Heart right ventricle (tissue), 16 donors: ENCODE measurements at regions not wholly inside any gene's neighbourhood (a gene's known extent, or its start where the extent isn't known, plus 50 kb on each side); places are given as distances from the start of the nearest gene placed in this dataset.

Experiments used
- ATAC-seq, 8 donors: fragments of 200-7000 bp; cut with Tn5 transposase; one replicate each; pipeline ENCODE4 v1.9.1; 2020; ENCODE audit warnings: mild to moderate bottlenecking in 8 of 8, moderate library complexity in 8 of 8, moderate number of reproducible peaks in 1 of 8
- DNase-seq, 2 donors: peaks; one replicate each; pipeline ENCODE4 v3.0.0-alpha.2; 2020
- H3K27ac ChIP-seq, 10 donors: fragments of 200-600 bp; sonication (generic) in 2 of 10; one replicate each; pipeline versions ENCODE4 v1.5.0 to v1.8.0; 2020 to 2022; ENCODE audit warnings: mild to moderate bottlenecking in 3 of 10
- H3K27me3 ChIP-seq, 7 donors: fragments of 200-600 bp; one replicate each; pipeline ENCODE4 v1.8.0; 2021 to 2022; ENCODE audit warnings: mild to moderate bottlenecking in 2 of 7
- H3K36me3 ChIP-seq, 9 donors: fragments of 200-600 bp; sonication (generic) in 1 of 9; one replicate each; pipeline versions ENCODE4 v1.5.0 to v1.8.0; 2020 to 2022; ENCODE audit warnings: mild to moderate bottlenecking in 2 of 9
- H3K4me1 ChIP-seq, 9 donors: fragments of 200-600 bp; sonication (generic) in 1 of 9; one replicate each; pipeline versions ENCODE4 v1.5.0 to v1.8.0; 2020 to 2022; ENCODE audit warnings: mild to moderate bottlenecking in 4 of 9
- H3K4me3 ChIP-seq, 10 donors: fragments of 200-600 bp; sonication (generic) in 2 of 10; one replicate each; pipeline versions ENCODE4 v1.5.0 to v1.8.0; 2020 to 2022; ENCODE audit warnings: mild to moderate bottlenecking in 7 of 10, moderate library complexity in 2 of 10
- H3K9me3 ChIP-seq, 11 donors: fragments of 200-600 bp in 10 of 11; sonication (generic) in 2 of 11; one replicate each; pipeline versions ENCODE4 v1.5.0 to v1.8.0; 2013 to 2022; ENCODE audit warnings: mild to moderate bottlenecking in 2 of 11, control low read depth in 1 of 11, moderate library complexity in 1 of 11
- CTCF ChIP-seq, 9 donors: fragments of 200-600 bp; sonication (generic) in 2 of 9; IDR thresholded peaks; one replicate each; pipeline versions ENCODE4 v1.5.0 to v1.8.0; 2021 to 2022; ENCODE audit warnings: antibody characterized with exemption in 9 of 9, mild to moderate bottlenecking in 5 of 9, moderate library complexity in 1 of 9
- WGBS, 2 donors: extraction: QIAGEN DNeasy Blood & Tissue Kit; methylation state at CpG; one replicate each; pipeline ENCODE4 v1.1.7; 2013; ENCODE audit warnings: inconsistent platforms in 1 of 2; 5-methylcytosine and 5-hydroxymethylcytosine counted together
- intact Hi-C, 10 donors: fragments of 100-400 bp; cut with DNase I; formaldehyde crosslinking; loops; one replicate each; pipeline versions ENCODE4 v1.11.1 to v1.14.2; 2022
- donor health status: Arrhythmogenic right ventricular cardiomyopathy.
- donor health status: ischemic (EF 13 %, LVEDD 7.1; RV severe dilation, severe dysfunction).
- donor health status: healthy with polysubstance abuse.
- donor health status: DM: no; HTN: yes; CAD: no.
- donor health status: DM: no; HTN: no; CAD: no.
- donor health status: ischemic (EF 25% LVEDD 6.9; RV normal size, moderate dysfunction).
- donor health status: ischemic (EF 25% LVEDD 5.7; RV mildly dilated, moderate dysfunction).
- donor health status: healthy.
- donor health status: DM: yes; HTN: yes; CAD: no.
- donor health status: Ischemic cardiomyopathy.
- donor health status: ischemic (EF 35%, LVEDD 5.7; RV mildly dilated, moderate dysfunction).
- donor health status: nonischemic (EF 11% LVEDD 7.7; RV severe dilation, severe dysfunction).
- donor health status: DM: yes; HTN: yes; CAD: no.
- donor health status: PGD.
- donor health status: ischemic (EF 29% LVEDD 5.4; RV normal size, mild dysfunction).
- donor health status: nonischemic (EF 23%, LVEDD 6.1; RV moderate dilation, normal function).

GRCh38 chr10:8969853-8970252 is 915.4 kb downstream of the GATA3 start:
- Histone ChIP-seq H3K36me3 (no peaks in the 10 kb centered on the region), H3K4me3 (no peak overlapping the region), H3K4me1 (no peaks in the 10 kb centered on the region), H3K27ac (no peak overlapping the region), H3K27me3 (no peaks in the 10 kb centered on the region), H3K9me3 (no peaks in the 10 kb centered on the region)
- 75 to 82% methylated on average over 1 of the region's 1 CpG for WGBS, 2 donors
- ATAC-seq: no peak
- intact Hi-C loops: no loop called here
- DNase-seq: no peak
- TF ChIP-seq CTCF (IDR thresholded peaks at IDR 0.05): no peak

- no peak for DNase-seq
- 58 to 67% methylated on average over 4 of the region's 4 CpGs for WGBS, 2 donors
- TF ChIP-seq CTCF (IDR thresholded peaks at IDR 0.05): no peak
- no peaks in the 10 kb centered on the region for H3K9me3 ChIP-seq
- H3K27me3 ChIP-seq: peaks cover 0 to 2% (median 0%) of the 10 kb centered on the region in 7 donors
- H3K4me3 ChIP-seq: no peak overlapping the region
- no peak for ATAC-seq
- H3K4me1 ChIP-seq: no peaks in the 10 kb centered on the region
- H3K36me3 ChIP-seq: no peaks in the 10 kb centered on the region
- intact Hi-C loops: no loop called here
- H3K27ac ChIP-seq: no peak overlapping the region
These were observed 921.0 kb downstream of the GATA3 start for GRCh38 chr10:8975535-8975934.

GRCh38 chr10:8978100-8978499 is 923.6 kb downstream of the GATA3 start:
- H3K9me3 ChIP-seq: no peaks in the 10 kb centered on the region
- TF ChIP-seq CTCF (IDR thresholded peaks at IDR 0.05): no peak
- intact Hi-C loops: no loop called here
- H3K27ac ChIP-seq: no peak overlapping the region
- H3K36me3 ChIP-seq: no peaks in the 10 kb centered on the region
- DNase-seq (no peak), ATAC-seq (no peak)
- peaks cover 0 to 2% (median 0%) of the 10 kb centered on the region in 7 donors for H3K27me3 ChIP-seq
- 86 to 90% methylated on average over 3 of the region's 3 CpGs for WGBS, 2 donors
- no peaks in the 10 kb centered on the region for H3K4me1 ChIP-seq
- H3K4me3 ChIP-seq: no peak overlapping the region

GRCh38 chr10:8979976-8980375 is 925.5 kb downstream of the GATA3 start:
- ATAC-seq: no peak

More at GRCh38 chr10:8979976-8980375, 925.5 kb downstream of the GATA3 start:
- H3K27ac ChIP-seq: no peak overlapping the region
- intact Hi-C loops: no loop called here
- TF ChIP-seq CTCF (IDR thresholded peaks at IDR 0.05): no peak
- H3K4me1 ChIP-seq: no peaks in the 10 kb centered on the region
- no peaks in the 10 kb centered on the region for H3K36me3 ChIP-seq
- peaks cover 0 to 2% (median 0%) of the 10 kb centered on the region in 7 donors for H3K27me3 ChIP-seq
- H3K9me3 ChIP-seq: no peaks in the 10 kb centered on the region
- WGBS, 2 donors: 61 to 87% methylated on average over 4 of the region's 4 CpGs
- DNase-seq: no peak
- no peak overlapping the region for H3K4me3 ChIP-seq
